ENCODE measurements at regions not wholly inside any gene's neighbourhood (a gene's known extent, or its start where the extent isn't known, plus 50 kb on each side); places are given as distances from the start of the nearest gene placed in this dataset.

- TF ChIP-seq CTCF (IDR thresholded peaks at IDR 0.05) (no peak), POLR2A (IDR thresholded peaks at IDR 0.05) (no peak)
Observed at GRCh38 chr1:82108843-82109242, 308.1 kb downstream of the ADGRL2 start.

Measured in Peyer's patch (tissue), 4 donors.